Activated effector memory CD4-positive, alpha-beta T cell treated with Interleukin-2 at 50 U/mL for 16 hours (primary cell): ENCODE measurements at regions not wholly inside any gene's neighbourhood (a gene's known extent, or its start where the extent isn't known, plus 50 kb on each side); places are given as distances from the start of the nearest gene placed in this dataset.

Experiments
- DNase-seq: peaks from one replicate; pipeline ENCODE4 v3.0.0-alpha.2; 2020

DNA sequence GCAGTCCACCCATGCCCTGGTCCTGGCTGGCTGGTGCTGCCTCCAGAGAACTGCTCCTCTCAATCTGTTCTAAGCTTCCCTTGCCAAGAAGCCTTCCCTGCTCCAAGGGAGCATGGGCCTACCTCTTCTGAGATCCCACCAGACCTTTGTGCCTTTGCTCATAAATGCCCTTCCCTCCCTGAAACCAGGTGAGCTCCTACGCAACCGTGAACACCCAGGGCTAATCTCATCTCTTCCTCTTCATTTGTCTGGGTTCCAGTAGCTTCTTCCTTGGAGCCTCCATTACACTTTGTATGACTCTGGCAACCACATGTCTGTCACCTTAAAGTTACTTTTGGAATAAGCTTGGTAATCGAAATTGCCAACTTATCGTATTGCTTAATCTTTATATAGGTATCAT lies 270.6 kb downstream of the PBX3 start:
- no peak for DNase-seq

DNA sequence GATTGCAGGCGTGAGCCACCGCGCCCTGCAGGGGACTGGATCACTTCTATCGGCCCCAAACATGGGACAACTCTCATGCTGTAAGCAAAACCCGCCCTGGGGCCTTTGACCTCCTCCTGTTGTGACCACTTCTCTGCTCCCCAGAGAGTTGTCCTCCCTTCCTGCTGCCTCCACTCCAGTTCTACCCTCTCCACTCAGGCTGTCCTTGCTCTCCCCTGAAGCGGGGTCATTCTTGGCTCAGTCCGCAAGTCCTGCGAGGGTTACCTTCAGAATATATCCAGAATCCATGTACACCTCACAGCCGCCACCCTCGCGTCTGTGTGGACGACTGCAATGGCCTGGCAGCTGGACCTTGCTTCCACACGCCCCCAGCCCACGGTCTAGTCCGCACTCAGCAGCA lies 273.7 kb downstream of the PBX3 start:
- no peak for DNase-seq

GRCh38 chr9:126023962-126024361 lies 276.8 kb downstream of the PBX3 start:
- no peak for DNase-seq

GRCh38 chr9:126024581-126025230 lies 277.5 kb downstream of the PBX3 start:
- no peak for DNase-seq

GRCh38 chr9:126025991-126026390 lies 278.8 kb downstream of the PBX3 start:
- no peak for DNase-seq

DNA sequence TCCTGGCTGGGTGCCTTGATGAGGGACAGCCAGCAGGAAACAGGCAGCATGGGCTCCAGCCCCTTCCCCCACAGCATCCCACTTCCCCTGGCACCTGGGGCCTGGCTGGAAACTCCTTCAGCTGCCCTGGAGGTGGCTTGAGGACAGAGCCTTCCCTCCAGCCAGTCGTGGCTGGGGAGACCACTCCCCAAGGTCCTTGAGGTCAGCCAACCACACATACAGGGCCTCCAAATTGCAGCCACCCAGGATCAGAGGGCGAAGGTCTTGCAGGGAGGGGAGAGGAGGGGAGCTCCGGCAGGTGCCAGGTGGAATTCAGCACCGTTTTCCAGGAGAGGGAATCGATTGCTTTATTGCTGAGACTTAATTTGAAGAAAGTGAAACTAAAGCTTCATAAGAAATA lies 280.4 kb downstream of the PBX3 start:
- DNase-seq, result no peak

- no peak for DNase-seq
Measured at GRCh38 chr9:126028746-126029145, 281.6 kb downstream of the PBX3 start.

DNA sequence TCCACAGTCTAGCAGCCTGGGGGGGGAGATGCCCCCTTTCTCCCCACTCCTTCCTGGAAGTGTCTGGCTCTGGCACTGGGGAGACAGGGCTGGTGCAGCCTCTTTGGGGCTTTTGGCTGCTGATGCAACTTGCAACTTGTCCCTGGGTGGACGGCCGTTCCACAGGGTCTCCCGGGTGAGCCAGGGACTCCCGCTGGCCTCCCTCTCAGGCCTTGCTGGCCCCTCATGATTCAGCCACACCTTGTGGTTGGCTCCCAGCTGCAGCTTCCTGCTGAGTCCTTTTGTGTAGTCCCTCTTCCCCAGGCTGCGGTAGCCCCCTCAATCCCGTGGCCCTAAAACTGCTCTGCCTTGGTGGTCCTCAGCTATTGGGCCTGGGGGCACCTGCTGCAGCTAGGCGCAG lies 283.5 kb downstream of the PBX3 start:
- no peak for DNase-seq

DNA sequence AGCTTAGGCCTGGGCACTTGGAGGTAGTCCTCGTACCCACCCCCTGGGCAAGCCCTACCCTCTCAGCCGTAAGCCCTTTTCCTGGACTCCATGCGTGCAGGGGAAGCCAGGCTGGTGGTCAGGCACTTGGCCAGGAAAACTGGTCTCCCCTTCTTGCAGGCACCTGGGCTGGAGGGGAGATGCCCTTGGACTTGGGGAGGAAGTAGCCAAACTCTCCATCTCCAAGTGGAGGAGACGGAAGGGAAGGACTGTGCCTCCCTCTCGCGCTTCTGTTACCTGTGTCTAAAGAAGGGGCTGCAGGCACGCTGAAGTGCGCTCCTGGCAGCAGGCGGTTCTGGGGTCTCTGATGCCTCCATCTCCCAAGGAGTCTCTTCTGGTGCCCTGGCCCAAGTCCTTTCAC lies 283.9 kb downstream of the PBX3 start:
- no peak for DNase-seq

- DNase-seq, result no peak
Measured at GRCh38 chr9:126032135-126032534, 285.0 kb downstream of the PBX3 start.

DNA sequence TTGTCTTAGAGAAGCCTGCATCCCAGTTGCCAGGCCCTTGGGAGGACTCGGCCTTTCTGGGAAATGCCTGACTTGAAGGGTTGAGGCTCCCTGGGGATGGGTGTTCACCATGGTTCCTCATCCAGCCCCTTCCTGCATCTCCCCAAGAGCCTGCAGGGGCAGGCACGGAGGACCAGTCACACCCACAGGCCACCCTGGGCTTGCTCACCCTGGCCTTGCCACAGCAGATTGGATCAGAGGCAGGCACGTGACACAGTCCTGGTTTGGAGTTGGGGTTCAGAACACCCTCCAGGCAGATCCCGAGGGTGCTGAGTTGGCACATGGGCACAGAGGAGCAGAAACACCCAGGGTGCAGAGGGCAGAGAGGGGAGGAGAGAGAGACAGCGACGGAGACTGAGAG lies 286.1 kb downstream of the PBX3 start:
- DNase-seq, result no peak

- DNase-seq, result no peak
Measured at GRCh38 chr9:126033956-126034355, 286.8 kb downstream of the PBX3 start.

DNA sequence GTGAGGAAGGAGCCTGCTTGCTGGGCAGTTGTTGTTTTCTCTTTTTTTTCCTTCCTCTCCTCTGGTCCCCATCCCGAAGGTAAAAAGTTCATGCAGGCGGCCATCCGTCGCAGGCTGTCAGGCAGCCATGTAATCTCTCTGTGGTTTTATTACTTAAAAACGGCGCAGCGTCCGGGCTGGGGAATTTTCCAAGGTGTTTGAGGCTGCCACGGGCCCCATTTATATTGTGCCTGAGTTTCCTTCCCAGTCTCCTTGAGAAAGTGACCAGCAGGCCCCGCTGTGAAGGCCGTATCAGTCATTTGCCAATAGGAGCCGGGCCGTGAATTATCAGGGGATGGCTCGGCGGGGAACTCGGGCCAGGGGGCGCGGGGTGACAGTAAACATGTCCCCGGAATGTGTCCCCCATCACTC lies 289.7 kb downstream of the PBX3 start:
- no peak for DNase-seq

GRCh38 chr9:126038790-126039189 lies 287.8 kb upstream of the MVB12B start:
- no peak for DNase-seq

DNA sequence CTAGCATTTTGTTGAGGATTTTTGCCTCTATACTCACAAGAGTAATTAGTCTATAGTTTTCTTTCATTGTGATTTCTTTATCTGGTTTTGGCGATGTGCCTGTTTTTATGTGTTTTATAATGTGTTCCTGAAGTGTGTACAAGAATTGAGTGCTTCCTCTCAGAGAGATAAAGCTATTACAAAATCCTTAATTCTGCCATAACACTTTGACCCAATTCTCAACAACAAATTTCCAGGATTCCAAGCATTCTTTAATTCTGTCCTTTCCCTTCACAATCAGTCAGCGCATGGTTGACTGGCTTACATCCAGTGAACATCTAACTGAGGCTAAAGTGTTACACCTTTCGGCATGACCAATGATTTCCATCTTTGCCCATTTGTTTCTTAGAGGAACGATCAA lies 282.9 kb upstream of the MVB12B start:
- no peak for DNase-seq

- DNase-seq, result no peak
Measured at GRCh38 chr9:126049088-126049487, 277.5 kb upstream of the MVB12B start.

DNA sequence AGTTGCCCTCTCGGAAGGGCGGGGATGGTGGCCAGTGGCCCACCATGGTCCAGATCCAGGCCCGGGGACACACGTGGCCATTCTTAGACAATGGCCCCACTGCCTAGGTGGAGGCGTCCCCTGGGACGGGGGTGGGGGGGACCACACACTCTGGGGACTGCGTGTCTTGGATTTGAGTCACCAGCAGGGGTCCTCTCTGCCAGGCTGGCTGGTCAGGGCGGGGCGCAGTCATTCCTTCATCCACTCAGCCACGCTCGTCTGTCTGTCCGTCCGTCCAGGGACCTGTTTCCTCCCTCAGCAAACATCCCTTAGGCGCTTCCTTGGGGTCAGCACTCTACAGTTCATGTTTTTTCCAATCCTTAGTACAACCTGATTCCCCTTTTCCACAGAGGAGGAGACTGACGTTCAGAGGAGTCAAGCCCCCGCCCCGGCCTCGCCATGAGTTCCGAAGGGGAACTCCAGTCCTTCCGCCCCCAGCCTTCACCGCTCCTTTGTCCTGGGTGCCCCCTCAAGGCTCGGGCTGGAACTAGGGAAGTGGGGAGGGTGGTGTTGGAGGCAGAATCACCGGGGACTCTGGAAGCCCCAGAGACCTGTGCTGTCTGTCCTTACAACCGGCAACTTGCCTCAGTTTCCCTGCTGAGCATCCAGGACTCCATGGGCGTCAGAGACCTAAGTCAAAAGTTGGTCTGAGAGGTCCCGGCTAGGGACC lies 276.6 kb upstream of the MVB12B start:
- no peak for DNase-seq

DNA sequence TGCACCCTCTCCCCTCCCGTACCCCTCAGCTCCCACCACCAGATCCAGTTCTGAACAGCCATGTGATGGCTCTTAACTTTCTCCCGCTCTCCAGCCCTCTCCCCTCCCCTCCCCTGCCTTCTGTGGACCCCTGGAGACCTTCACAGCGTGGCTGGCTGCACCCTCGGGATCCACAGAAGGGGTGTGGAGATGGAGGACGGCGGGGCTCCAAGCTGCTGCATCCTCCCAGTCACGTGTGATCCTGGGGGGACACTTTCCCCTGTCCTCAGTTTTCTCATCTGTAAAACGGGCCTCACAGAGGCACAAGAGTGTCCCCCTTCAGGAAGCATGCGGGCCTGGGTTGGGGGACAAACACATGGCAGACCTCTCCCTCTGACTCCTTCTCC lies 276.0 kb upstream of the MVB12B start:
- DNase-seq, result no peak

- DNase-seq, result no peak
Measured at GRCh38 chr9:126051446-126052130, 275.0 kb upstream of the MVB12B start.

- DNase-seq, result no peak
Measured at GRCh38 chr9:126052791-126053190, 273.8 kb upstream of the MVB12B start.

DNA sequence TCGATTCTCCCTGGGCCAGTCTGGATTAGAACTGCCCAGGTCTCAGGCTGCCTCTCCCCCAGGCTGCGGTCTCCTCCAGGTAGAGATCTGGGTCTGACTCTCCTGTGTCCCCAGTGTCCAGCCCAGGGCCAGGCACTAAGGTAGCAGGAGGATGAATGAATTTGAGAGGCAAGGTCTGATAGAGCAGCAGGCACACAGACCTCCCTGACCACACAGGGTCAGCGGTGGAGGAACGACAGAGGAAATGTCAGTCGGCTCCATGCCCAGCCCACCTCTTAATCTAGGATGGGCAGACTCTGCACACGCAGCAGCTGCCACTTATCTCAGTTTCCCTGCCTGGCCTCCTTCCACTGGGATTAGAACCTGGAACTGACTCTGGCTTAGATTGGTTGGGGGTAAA lies 272.7 kb upstream of the MVB12B start:
- DNase-seq, result no peak

GRCh38 chr9:126055381-126055985 lies 271.1 kb upstream of the MVB12B start:
- DNase-seq, result no peak

GRCh38 chr9:126056312-126057021 lies 270.2 kb upstream of the MVB12B start:
- no peak for DNase-seq
